AG04450 (cell line): ENCODE measurements at regions not wholly inside any gene's neighbourhood (a gene's known extent, or its start where the extent isn't known, plus 50 kb on each side); places are given as distances from the start of the nearest gene placed in this dataset.

Experiments
- CTCF ChIA-PET: fragments of 300-600, 350-600 bp; formaldehyde crosslinking; extraction: SDS; loops from one replicate; lab custom pipeline; 2022; ENCODE audit warnings: antibody characterized with exemption, inconsistent platforms; lab: Charles Lee
- POLR2A ChIA-PET: fragments of 350-600 bp; formaldehyde crosslinking; extraction: SDS; loops from one replicate; lab custom pipeline; 2021; ENCODE audit warnings: antibody characterized with exemption, inconsistent platforms; lab: Yijun Ruan, JAX
- DNase-seq: peaks from one replicate; pipeline ENCODE4 v3.0.0-alpha.2; 2011; ENCODE audit warnings: low read depth, low spot score
- H3K27ac ChIP-seq: one replicate; pipeline ENCODE4 v1.5.1; 2012; ENCODE audit warnings: low read depth, low read length, control low read depth
- H3K27me3 ChIP-seq: one replicate; pipeline ENCODE4 v1.6.0; 2012; ENCODE audit warnings: low read length; ENCODE audit not compliant: control insufficient read depth, insufficient read depth
- H3K4me3 ChIP-seq: 2 replicates; pipeline ENCODE4 v1.5.1; 2011; ENCODE audit warnings: mild to moderate bottlenecking, low read depth, low read length, control low read depth
- H3K9me3 ChIP-seq: 2 replicates; pipeline ENCODE4 v1.5.1; 2012; ENCODE audit warnings: low read length; ENCODE audit not compliant: control insufficient read depth, insufficient read depth
- CTCF ChIP-seq: IDR thresholded peaks from 2 replicates; pipeline ENCODE4 v1.5.1; 2011; ENCODE audit warnings: low read depth, low read length, control low read depth, inconsistent platforms

- DNase-seq, result no peak
- POLR2A ChIA-PET, result no interaction called here
- Histone ChIP-seq H3K27ac (no peak overlapping the region), H3K9me3 (no peaks in the 10 kb centered on the region), H3K27me3 (peaks cover 3% of the 10 kb centered on the region), H3K4me3 (no peak overlapping the region)
- no peak for TF ChIP-seq CTCF
- CTCF ChIA-PET, result interaction anchor here (1.2 to 1.5 kb wide), 2 partner anchors 17 to 281 kb away, joined by 3 read pairs; no protein-coding TSS in a partner anchor
Measured at GRCh38 chr7:36038063-36038721, 114.9 kb upstream of the EEPD1 start.

GRCh38 chr7:36039243-36039642 is 113.8 kb upstream of the EEPD1 start:
- no peak for DNase-seq
- no peak overlapping the region for H3K27ac ChIP-seq
- POLR2A ChIA-PET, result no interaction called here
- TF ChIP-seq CTCF, result no peak
- CTCF ChIA-PET, result interaction anchor here (1.5 kb wide), 1 partner anchor 18 kb away, joined by 3 read pairs; no protein-coding TSS in a partner anchor
- no peaks in the 10 kb centered on the region for H3K27me3 ChIP-seq
- no peaks in the 10 kb centered on the region for H3K9me3 ChIP-seq
- H3K4me3 ChIP-seq, result no peak overlapping the region

GRCh38 chr7:36039671-36040070 is 113.4 kb upstream of the EEPD1 start:
- no peak for TF ChIP-seq CTCF
- DNase-seq, result no peak
- no peak overlapping the region for H3K4me3 ChIP-seq
- no peaks in the 10 kb centered on the region for H3K9me3 ChIP-seq
- no peaks in the 10 kb centered on the region for H3K27me3 ChIP-seq
- no peak overlapping the region for H3K27ac ChIP-seq
- CTCF ChIA-PET, result no interaction called here
- POLR2A ChIA-PET, result no interaction called here

GRCh38 chr7:36040679-36041078 is 112.4 kb upstream of the EEPD1 start:
- H3K27ac ChIP-seq, result no peak overlapping the region
- H3K4me3 ChIP-seq, result no peak overlapping the region
- TF ChIP-seq CTCF, result no peak
- no peaks in the 10 kb centered on the region for H3K9me3 ChIP-seq
- H3K27me3 ChIP-seq, result no peaks in the 10 kb centered on the region
- DNase-seq, result no peak
- POLR2A ChIA-PET, result no interaction called here
- CTCF ChIA-PET, result no interaction called here

- no peak for TF ChIP-seq CTCF
- H3K27me3 ChIP-seq, result no peaks in the 10 kb centered on the region
- H3K9me3 ChIP-seq, result no peaks in the 10 kb centered on the region
- no peak overlapping the region for H3K27ac ChIP-seq
- no peak for DNase-seq
- H3K4me3 ChIP-seq, result no peak overlapping the region
- ChIA-PET CTCF (no interaction called here), POLR2A (no interaction called here)
Measured at GRCh38 chr7:36044101-36044892, 108.8 kb upstream of the EEPD1 start.
